ENCODE measurements at regions not wholly inside any gene's neighbourhood (a gene's known extent, or its start where the extent isn't known, plus 50 kb on each side); places are given as distances from the start of the nearest gene placed in this dataset.

DNA sequence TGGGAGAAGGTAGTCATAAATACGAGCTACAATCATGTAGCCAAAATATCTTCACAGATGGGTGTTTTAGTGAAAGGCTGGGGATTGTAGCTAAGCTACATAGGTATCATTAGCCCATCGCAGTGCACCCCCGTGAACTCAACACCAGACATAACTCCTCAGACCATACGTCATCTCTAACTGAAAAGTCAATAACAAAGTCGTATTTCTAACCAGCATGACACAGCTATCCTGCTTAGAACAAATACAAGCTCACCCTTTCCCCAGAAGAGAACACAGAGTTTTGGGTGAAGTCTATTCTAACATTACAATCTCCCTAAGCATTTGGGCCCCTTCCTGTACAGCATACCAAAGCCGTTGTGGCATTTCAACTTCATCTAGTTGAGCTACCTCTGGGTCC lies 636.6 kb upstream of the DPP6 start:
- TF ChIP-seq, protein P1, sequence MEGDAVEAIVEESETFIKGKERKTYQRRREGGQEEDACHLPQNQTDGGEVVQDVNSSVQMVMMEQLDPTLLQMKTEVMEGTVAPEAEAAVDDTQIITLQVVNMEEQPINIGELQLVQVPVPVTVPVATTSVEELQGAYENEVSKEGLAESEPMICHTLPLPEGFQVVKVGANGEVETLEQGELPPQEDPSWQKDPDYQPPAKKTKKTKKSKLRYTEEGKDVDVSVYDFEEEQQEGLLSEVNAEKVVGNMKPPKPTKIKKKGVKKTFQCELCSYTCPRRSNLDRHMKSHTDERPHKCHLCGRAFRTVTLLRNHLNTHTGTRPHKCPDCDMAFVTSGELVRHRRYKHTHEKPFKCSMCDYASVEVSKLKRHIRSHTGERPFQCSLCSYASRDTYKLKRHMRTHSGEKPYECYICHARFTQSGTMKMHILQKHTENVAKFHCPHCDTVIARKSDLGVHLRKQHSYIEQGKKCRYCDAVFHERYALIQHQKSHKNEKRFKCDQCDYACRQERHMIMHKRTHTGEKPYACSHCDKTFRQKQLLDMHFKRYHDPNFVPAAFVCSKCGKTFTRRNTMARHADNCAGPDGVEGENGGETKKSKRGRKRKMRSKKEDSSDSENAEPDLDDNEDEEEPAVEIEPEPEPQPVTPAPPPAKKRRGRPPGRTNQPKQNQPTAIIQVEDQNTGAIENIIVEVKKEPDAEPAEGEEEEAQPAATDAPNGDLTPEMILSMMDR (IDR thresholded peaks at IDR 0.05; ENCODE audit: low read depth, low read length): no peak
- no peak for TF ChIP-seq EZH2phosphoT487 (IDR thresholded peaks at IDR 0.05; ENCODE audit: low read depth)
